Smooth muscle cell of the brain vasculature (primary cell): ENCODE measurements at regions not wholly inside any gene's neighbourhood (a gene's known extent, or its start where the extent isn't known, plus 50 kb on each side); places are given as distances from the start of the nearest gene placed in this dataset.
"Not testable (repeated sequence)": the region's sequence is repeated elsewhere in the genome, so short reads cannot be mapped to it uniquely, and the experiment has no call there.

Experiments
- DNase-seq: peaks from one replicate; pipeline ENCODE4 v3.0.0-alpha.2; 2012; ENCODE audit warnings: low read depth, low spot score

- DNase-seq: no peak
Measured at GRCh38 chr15:45810201-45810600, 175.4 kb downstream of the SQOR start.

DNA sequence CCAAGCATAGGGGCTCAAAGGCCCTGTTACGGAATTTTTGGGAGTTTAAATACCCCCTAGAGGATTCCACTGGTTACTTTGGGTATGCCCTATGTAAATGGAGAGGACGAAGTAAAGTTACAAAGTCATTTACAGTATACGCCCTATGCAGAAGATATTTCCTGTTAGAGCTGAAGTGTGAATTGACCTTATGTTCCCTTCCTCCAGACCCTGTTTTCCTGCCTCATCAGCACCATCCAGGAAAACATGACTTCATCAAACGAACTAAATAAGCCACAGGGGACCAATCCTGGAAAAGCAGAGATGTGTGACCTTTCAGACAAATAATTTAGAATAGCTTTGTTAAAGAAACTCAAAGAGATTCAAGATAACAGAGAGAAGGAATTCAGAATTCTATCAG lies 177.4 kb downstream of the SQOR start:
- DNase-seq: no peak

- not testable (repeated sequence) for DNase-seq
Measured at GRCh38 chr15:45817578-45817977, 182.7 kb downstream of the SQOR start.

DNA sequence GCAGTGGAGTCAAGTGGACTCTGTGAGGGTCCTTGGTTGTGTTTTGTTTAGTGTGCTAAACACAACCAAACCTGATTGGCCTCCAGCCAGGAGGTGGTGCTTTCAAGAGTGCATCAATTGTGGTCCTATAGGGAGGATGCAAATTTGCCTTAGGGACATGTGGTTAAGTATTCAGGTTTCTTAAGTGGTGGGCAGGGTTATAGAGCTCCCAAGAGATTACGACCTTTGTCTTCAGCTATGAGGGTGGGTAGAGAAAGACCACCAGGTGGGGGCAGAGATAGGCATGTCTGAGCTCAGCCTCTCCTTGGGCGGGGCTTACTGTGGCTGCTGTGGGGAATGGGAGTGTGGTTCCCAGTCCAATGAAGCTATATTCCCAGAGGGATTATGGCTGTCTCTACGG lies 186.6 kb downstream of the SQOR start:
- no peak for DNase-seq

- not testable (repeated sequence) for DNase-seq
Measured at GRCh38 chr15:45822968-45823367, 188.1 kb downstream of the SQOR start.

DNA sequence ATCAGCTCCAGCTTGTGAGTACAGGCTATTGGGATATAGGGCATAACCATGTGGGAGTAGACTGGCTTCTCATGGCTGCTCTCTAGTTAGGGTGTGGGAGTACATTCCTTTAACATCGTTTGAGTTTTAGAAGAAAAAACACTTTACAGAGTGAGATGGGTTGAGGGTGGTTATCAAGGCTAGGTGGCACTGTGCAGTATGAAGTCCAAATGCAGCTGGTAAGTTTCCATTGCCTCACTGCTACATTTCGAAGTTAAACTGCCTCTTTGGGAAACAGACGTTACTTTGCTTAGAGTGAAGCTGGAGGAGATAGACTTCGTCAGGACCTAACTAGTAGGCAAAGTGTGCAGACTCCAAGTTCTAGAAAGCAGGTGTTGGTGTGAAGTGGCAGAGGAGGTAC lies 192.4 kb downstream of the SQOR start:
- no peak for DNase-seq

DNA sequence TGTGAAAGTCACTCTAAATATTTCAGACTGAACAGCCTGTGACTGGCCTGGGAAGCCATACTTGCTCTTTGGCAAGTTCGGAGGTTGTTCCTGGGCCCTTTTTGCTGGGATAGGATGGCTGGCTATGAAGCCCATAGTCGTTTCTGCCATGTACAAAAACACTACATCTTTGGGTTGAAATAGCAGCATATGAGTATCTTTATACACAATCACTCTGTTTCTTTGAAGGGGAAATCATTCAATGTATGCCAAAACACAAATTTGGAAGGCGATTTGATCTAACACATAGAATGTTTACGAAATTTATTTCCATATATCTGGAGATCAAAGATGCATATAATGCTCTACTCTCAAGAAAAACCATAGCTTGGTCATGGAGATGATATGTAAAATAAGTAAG lies 192.9 kb downstream of the SQOR start:
- DNase-seq: no peak

GRCh38 chr15:45829336-45830153 lies 194.7 kb downstream of the SQOR start:
- no peak for DNase-seq

DNA sequence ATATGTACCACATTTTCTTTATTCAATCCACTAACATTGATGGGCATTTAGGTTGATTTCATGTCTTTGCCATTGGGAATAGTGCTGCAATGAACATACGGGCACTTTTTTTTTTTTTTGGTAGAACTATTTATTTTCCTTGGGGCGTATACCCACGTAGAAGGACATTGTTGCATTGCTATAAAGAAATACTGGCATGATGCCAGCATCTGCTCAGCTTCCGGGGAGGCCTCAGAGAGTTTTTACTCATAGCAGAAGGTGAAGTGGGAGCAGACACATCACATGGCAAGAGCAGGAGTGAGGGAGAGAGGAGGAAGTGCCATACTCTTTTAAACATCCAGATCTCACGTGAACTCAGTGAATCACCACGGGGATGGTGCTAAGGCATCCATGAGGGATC lies 197.0 kb downstream of the SQOR start:
- DNase-seq: no peak

DNA sequence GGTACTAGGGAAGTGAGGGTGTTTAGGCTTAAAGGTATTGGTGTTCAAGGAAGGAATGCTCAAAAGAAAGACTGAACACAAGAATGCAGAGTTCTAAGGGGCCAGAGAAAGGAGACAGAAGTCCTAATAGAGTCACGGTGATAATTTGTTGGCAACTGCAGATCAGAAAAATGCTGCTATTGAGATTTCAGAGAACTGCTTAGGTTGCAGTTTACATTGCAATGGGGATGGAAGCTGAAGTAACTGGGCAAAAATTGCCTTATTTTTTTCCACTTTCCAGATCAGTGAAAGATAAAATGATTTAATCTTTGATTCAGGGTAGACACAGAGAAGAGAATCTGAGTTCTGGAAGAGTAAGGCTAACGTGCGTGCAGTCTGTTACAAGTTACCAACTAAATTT lies 199.8 kb downstream of the SQOR start:
- no peak for DNase-seq

DNA sequence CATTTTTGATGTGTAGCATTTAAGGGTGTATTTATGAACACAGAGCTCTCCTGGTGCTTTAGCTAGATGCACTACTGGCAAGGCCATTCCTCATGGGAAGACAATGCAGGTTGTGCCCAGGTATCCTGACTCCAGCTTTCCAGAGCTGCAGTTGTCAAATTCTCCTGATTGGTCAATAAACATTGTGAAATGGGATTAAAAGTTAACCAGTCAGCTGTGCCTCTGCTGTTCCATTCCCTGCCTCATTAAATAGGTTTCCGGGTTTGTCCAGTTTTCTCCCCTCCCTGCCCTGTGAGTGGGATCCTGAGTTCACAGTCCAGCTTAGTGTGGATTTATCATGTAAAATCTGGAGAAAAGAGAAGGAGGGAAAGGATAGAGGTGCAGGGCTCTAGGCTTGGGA lies 207.3 kb downstream of the SQOR start:
- no peak for DNase-seq

DNA sequence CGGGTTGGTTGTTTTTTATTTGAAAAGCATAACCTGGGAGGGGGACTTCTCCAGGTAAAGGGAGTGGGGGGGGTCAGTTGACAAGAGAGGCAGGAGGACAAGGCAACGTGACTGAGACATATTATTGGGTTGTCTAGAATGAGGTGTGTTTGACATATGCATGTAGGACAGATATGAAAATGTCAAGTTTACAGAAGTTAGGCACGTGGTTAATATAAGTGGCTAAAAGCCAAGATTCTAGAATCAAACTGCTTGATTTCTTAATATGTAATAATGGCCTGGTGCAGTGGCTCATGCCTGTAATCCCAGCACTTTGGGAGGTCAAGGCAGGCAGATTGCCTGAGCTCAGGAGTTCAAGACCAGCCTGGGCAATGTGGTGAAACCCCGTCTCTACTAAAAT lies 212.8 kb downstream of the SQOR start:
- DNase-seq: no peak

DNA sequence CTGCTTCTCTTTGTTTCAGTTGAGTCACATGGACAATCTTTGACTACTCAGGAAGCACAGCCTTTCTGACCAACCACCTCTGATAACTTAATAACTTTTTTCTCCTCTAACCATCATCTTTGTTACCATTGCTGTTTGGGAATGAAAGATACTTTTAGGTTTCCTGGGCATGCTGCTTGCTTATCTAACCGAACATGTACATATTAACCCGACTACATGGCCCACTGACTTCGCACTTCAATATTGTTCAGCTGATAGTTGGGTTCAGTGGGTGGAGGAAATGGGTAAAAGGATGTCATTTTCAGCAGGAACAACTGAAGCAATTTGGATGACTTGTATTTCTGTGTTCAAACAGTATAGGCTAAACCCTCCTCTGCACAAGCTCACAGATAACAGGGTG lies 214.3 kb downstream of the SQOR start:
- DNase-seq: no peak

GRCh38 chr15:45854455-45855202 lies 219.8 kb downstream of the SQOR start:
- no peak for DNase-seq

- no peak for DNase-seq
Measured at GRCh38 chr15:45855210-45855906, 220.5 kb downstream of the SQOR start.

DNA sequence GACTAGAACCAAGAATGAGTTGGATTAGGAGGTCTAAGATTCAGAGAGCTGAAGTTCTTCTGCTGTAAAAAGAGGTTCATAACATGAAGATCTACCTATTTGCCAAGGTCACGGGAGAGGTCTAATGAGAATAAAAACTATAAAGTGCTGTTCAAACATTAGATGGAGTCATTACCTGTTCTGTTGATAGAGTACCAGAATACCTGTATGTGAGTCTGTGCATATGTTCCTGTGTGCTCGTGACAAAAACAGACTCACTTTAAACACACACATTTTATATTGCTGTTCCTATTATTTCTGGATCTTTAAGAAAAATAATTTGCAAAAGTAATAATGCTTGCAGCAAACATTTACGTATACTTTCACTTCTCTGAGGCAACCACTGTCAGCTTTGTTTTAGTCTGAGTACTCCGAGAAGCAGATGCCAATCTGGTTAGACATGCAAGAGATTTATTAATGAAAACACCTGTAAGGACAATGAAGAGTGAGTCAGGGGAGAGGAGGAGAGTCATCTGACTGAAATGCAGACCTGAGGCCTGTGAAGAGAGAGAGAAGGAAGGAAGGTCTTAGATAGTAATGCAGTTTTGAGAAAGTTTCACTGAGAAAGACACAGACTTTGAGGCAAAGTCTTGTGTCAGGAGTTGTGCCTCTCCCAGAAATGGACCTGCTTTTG lies 221.2 kb downstream of the SQOR start:
- no peak for DNase-seq

DNA sequence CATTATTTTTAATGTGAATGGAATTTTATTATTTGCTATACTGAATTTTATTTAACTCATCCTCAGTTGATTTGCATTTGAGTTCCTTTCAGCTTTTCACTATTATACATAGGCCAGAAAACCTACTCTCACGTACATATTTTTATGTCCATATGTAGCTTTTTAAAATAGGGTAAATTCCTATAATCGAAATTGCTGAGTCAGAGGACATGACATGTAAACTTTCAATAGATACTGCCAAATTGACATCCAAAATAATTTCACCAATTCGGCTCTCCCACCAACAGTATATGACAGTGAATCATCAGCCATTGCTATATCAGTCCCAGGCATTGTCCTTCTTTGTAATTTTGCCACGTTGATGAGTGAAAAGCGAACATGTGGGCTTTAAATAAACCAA lies 222.5 kb downstream of the SQOR start:
- DNase-seq: no peak

- no peak for DNase-seq
Measured at GRCh38 chr15:45858491-45858890, 223.7 kb downstream of the SQOR start.

DNA sequence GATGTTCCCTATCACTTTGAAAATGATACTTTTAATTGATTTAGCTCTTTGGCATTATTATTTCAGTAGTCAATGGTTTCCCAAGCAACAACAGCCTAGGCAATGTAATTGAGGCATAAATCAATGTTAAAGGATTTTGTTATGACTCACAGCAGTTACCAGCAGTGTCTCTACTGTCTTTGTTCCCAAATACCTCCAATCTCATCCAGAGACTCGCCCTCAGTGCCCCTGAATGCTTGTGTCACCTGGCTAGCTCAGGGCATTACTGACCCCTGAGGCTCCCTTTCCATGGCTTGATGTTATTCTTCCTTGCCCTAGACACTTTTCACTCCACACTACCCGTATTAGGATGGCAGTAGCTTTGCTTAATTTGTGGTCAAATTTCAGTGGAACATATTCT lies 227.2 kb downstream of the SQOR start:
- no peak for DNase-seq

DNA sequence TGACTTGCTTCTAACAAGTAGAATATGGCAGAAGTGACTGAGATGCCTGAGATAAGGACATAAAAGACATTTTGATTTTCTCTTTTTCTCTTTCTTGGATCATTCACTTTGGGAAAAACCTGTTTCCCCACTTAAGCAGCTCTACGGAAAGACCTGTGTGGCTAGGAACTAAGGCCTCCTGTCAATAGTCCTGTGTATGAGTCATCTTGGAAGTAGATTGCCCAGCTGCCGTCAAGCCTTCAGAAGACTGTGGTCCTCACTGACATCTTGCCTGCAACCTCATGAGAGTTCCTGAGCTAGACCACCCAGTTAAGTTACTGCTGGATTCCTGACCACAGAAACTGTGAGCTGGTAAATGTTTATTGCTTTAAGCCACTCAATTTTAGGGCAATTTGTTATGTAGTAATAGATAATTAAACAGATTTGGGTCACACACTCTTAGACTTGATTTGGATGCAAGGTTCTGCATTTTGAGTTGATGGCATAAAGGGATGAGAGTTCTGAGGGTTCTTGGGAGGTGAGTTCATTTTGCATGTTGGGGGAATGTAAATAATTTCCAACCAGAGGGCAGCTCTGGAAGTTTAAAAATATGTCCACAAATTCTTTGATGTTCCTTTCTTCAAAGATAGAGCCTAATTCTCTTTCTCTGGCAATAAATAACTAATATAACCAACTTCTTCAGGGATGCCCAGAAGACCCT lies 229.2 kb downstream of the SQOR start:
- no peak for DNase-seq

DNA sequence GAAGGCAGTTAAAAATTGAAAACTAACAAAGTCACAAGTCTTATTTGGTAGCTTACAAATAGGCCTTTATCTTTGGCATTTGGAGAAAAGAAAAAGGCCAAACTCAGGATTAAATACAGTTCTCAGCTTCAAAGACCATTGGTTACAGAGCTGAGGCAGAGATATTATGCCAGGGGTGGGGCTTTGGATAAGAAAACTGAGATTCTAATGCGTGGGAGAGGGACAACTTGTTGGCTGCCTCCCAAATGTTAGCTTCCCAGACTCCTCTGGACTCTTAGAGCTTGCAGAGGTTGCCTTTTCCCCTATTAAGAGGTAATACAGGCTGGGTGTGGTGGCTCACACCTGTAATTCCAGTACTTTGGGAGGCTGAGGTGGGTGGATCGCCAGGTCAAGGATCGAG lies 231.8 kb downstream of the SQOR start:
- DNase-seq: no peak
